ENCODE measurements at regions not wholly inside any gene's neighbourhood (a gene's known extent, or its start where the extent isn't known, plus 50 kb on each side); places are given as distances from the start of the nearest gene placed in this dataset.

- no peak overlapping the region for H3K27ac Mint-ChIP-seq
- no peak for DNase-seq
- no peak for TF ChIP-seq CTCF (IDR thresholded peaks at IDR 0.05)
- no peaks in the 10 kb centered on the region for H4K20me1 ChIP-seq (ENCODE audit: insufficient read depth, low read length)
- peaks cover 0 to 6% (median 2%) of the 10 kb centered on the region in 7 donors for H3K9me3 Mint-ChIP-seq
- no peaks in the 10 kb centered on the region for H3K79me2 ChIP-seq (ENCODE audit: insufficient read depth, low read length)
- H3K27ac ChIP-seq (ENCODE audit: low read depth in 1 of 2, low read length in 2 of 2): no peak overlapping the region
- H3K27me3 Mint-ChIP-seq (ENCODE audit: low read depth in 3 of 3): no peaks in the 10 kb centered on the region
- H3K4me3 ChIP-seq (replicated peaks in 1 of 3; ENCODE audit: low read depth in 2 of 3, low read length in 3 of 3): no peak overlapping the region
- no peak overlapping the region for H3K4me2 ChIP-seq (replicated peaks; ENCODE audit: extremely low read depth, low read length, poor library complexity, severe bottlenecking)
- H3K36me3 ChIP-seq (replicated peaks in 1 of 2; ENCODE audit: control insufficient read depth in 1 of 2, insufficient read depth in 2 of 2, low read length in 2 of 2): no peaks in the 10 kb centered on the region
- no peaks in the 10 kb centered on the region for H3K27me3 ChIP-seq (ENCODE audit: control insufficient read depth in 2 of 2, insufficient read depth in 2 of 2, low read length in 2 of 2)
- H3K4me1 ChIP-seq (ENCODE audit: control insufficient read depth in 1 of 2, insufficient read depth in 2 of 2, low read length in 2 of 2): no peaks in the 10 kb centered on the region
- no peaks in the 10 kb centered on the region for H3K36me3 Mint-ChIP-seq
- WGBS (ENCODE audit: insufficient coverage): no CpG with 5 or more reads among the region's 1 CpG
- H3K4me3 Mint-ChIP-seq: no peak overlapping the region
- no peak overlapping the region for H2AFZ ChIP-seq (ENCODE audit: insufficient read depth, low read depth, low read length, poor library complexity, severe bottlenecking)
- no peak overlapping the region for H3K9ac ChIP-seq (ENCODE audit: insufficient read depth, low read length, poor library complexity, severe bottlenecking)
- no peaks in the 10 kb centered on the region for H3K9me3 ChIP-seq (replicated peaks in 1 of 2; ENCODE audit: control insufficient read depth in 1 of 2, insufficient read depth in 1 of 2, low read length in 2 of 2)
- no peaks in the 10 kb centered on the region for H3K4me1 Mint-ChIP-seq
- intact Hi-C loops (cut with micrococcal nuclease): no loop called here
Measured at GRCh38 chr14:45362505-45362904, 109.5 kb upstream of the MIS18BP1 start.

- Mint-ChIP-seq H3K27me3 (ENCODE audit: low read depth in 3 of 3) (no peaks in the 10 kb centered on the region), H3K9me3 (peaks cover 0 to 6% (median 2%) of the 10 kb centered on the region in 7 donors), H3K4me1 (no peaks in the 10 kb centered on the region), H3K36me3 (no peaks in the 10 kb centered on the region), H3K4me3 (no peak overlapping the region), H3K27ac (no peak overlapping the region)
- no peaks in the 10 kb centered on the region for H3K4me1 ChIP-seq (ENCODE audit: control insufficient read depth in 1 of 2, insufficient read depth in 2 of 2, low read length in 2 of 2)
- no peaks in the 10 kb centered on the region for H3K36me3 ChIP-seq (replicated peaks in 1 of 2; ENCODE audit: control insufficient read depth in 1 of 2, insufficient read depth in 2 of 2, low read length in 2 of 2)
- no peaks in the 10 kb centered on the region for H4K20me1 ChIP-seq (ENCODE audit: insufficient read depth, low read length)
- no peak for TF ChIP-seq CTCF (IDR thresholded peaks at IDR 0.05)
- no peak overlapping the region for H3K27ac ChIP-seq (ENCODE audit: low read depth in 1 of 2, low read length in 2 of 2)
- WGBS (ENCODE audit: insufficient coverage): no CpG with 5 or more reads among the region's 2 CpGs
- no peak for DNase-seq
- no peak overlapping the region for H3K4me3 ChIP-seq (replicated peaks in 1 of 3; ENCODE audit: low read depth in 2 of 3, low read length in 3 of 3)
- no peaks in the 10 kb centered on the region for H3K9me3 ChIP-seq (replicated peaks in 1 of 2; ENCODE audit: control insufficient read depth in 1 of 2, insufficient read depth in 1 of 2, low read length in 2 of 2)
- no peak overlapping the region for H3K9ac ChIP-seq (ENCODE audit: insufficient read depth, low read length, poor library complexity, severe bottlenecking)
- no peaks in the 10 kb centered on the region for H3K27me3 ChIP-seq (ENCODE audit: control insufficient read depth in 2 of 2, insufficient read depth in 2 of 2, low read length in 2 of 2)
- no peaks in the 10 kb centered on the region for H3K79me2 ChIP-seq (ENCODE audit: insufficient read depth, low read length)
- intact Hi-C loops (cut with micrococcal nuclease): no loop called here
- no peak overlapping the region for H3K4me2 ChIP-seq (replicated peaks; ENCODE audit: extremely low read depth, low read length, poor library complexity, severe bottlenecking)
- no peak overlapping the region for H2AFZ ChIP-seq (ENCODE audit: insufficient read depth, low read depth, low read length, poor library complexity, severe bottlenecking)
Measured at GRCh38 chr14:45361727-45362126, 108.7 kb upstream of the MIS18BP1 start.

Data from CD14-positive monocyte (primary cell).